HL-60 (cell line): ENCODE measurements at regions not wholly inside any gene's neighbourhood (a gene's known extent, or its start where the extent isn't known, plus 50 kb on each side); places are given as distances from the start of the nearest gene placed in this dataset.

Experiments used
- DNase-seq, 2 experiments: peaks; one replicate each; pipeline ENCODE4 v3.0.0-alpha.2; 2010 to 2020; ENCODE audit warnings: low read depth in 1 of 2, low spot score in 1 of 2
- H3K27ac ChIP-seq: fragments of 250-450 bp; sonication (Bioruptor Pico); replicated peaks from 2 replicates; pipeline ENCODE4 v1.5.1; 2020; ENCODE audit warnings: mild to moderate bottlenecking, moderate library complexity
- H3K27me3 ChIP-seq: fragments of 250-450 bp; sonication (Bioruptor Pico); 2 replicates; pipeline ENCODE4 v1.5.1; 2021; ENCODE audit warnings: mild to moderate bottlenecking, moderate library complexity; ENCODE audit not compliant: insufficient read depth, poor library complexity, severe bottlenecking
- H3K4me3 ChIP-seq: replicated peaks from 2 replicates; pipeline ENCODE4 v1.5.1; 2011; ENCODE audit warnings: mild to moderate bottlenecking, control low read depth, low read length; ENCODE audit not compliant: insufficient read depth
- GABPA ChIP-seq: IDR thresholded peaks from 2 replicates; pipeline ENCODE4 v1.6.1; 2012; ENCODE audit warnings: low read depth
- POLR2AphosphoS5 ChIP-seq: IDR thresholded peaks from 2 replicates; pipeline ENCODE4 v1.6.1; 2012; ENCODE audit warnings: low read depth
- SPI1 ChIP-seq: IDR thresholded peaks from 2 replicates; pipeline ENCODE4 v1.6.1; 2012; ENCODE audit warnings: low read depth, mild to moderate bottlenecking, borderline replicate concordance
- TF ChIP-seq, protein P1 (sequence below): IDR thresholded peaks from one replicate; pipeline ENCODE4 v1.5.1; 2011; ENCODE audit warnings: low read length, control low read depth, inconsistent platforms; ENCODE audit not compliant: insufficient read depth
- TF ChIP-seq, protein P2 (sequence below): IDR thresholded peaks from 2 replicates; pipeline ENCODE4 v1.6.1; 2012; ENCODE audit warnings: low read depth; ENCODE audit not compliant: insufficient replicate concordance

DNA sequence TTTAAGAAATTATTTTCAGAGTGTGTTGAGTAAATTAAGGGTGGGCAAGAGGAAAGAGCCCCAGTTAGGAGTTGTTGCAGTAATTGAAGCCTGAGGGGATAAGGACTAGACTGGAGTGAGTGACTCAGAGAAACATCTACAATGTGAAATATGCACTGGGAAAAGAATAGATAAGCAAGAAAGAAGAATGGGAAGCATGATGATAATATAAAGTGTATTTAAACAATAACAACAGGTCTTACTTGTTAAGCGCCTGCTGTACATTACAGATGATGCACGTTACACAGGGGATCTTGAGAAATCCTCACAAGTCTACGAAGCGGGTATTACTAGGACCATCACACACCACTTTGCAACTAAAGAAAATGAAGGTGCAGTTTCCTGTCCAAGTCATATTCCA is 73.6 kb upstream of the STK17B start:
- Histone ChIP-seq H3K4me3 (no peak overlapping the region), H3K27me3 (no peaks in the 10 kb centered on the region), H3K27ac (no peak overlapping the region)
- no peak for DNase-seq
- TF ChIP-seq, protein P1, sequence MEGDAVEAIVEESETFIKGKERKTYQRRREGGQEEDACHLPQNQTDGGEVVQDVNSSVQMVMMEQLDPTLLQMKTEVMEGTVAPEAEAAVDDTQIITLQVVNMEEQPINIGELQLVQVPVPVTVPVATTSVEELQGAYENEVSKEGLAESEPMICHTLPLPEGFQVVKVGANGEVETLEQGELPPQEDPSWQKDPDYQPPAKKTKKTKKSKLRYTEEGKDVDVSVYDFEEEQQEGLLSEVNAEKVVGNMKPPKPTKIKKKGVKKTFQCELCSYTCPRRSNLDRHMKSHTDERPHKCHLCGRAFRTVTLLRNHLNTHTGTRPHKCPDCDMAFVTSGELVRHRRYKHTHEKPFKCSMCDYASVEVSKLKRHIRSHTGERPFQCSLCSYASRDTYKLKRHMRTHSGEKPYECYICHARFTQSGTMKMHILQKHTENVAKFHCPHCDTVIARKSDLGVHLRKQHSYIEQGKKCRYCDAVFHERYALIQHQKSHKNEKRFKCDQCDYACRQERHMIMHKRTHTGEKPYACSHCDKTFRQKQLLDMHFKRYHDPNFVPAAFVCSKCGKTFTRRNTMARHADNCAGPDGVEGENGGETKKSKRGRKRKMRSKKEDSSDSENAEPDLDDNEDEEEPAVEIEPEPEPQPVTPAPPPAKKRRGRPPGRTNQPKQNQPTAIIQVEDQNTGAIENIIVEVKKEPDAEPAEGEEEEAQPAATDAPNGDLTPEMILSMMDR = no peak
- TF ChIP-seq SPI1 = no peak
- no peak for TF ChIP-seq GABPA
- no peak for TF ChIP-seq POLR2AphosphoS5
- TF ChIP-seq, protein P2, sequence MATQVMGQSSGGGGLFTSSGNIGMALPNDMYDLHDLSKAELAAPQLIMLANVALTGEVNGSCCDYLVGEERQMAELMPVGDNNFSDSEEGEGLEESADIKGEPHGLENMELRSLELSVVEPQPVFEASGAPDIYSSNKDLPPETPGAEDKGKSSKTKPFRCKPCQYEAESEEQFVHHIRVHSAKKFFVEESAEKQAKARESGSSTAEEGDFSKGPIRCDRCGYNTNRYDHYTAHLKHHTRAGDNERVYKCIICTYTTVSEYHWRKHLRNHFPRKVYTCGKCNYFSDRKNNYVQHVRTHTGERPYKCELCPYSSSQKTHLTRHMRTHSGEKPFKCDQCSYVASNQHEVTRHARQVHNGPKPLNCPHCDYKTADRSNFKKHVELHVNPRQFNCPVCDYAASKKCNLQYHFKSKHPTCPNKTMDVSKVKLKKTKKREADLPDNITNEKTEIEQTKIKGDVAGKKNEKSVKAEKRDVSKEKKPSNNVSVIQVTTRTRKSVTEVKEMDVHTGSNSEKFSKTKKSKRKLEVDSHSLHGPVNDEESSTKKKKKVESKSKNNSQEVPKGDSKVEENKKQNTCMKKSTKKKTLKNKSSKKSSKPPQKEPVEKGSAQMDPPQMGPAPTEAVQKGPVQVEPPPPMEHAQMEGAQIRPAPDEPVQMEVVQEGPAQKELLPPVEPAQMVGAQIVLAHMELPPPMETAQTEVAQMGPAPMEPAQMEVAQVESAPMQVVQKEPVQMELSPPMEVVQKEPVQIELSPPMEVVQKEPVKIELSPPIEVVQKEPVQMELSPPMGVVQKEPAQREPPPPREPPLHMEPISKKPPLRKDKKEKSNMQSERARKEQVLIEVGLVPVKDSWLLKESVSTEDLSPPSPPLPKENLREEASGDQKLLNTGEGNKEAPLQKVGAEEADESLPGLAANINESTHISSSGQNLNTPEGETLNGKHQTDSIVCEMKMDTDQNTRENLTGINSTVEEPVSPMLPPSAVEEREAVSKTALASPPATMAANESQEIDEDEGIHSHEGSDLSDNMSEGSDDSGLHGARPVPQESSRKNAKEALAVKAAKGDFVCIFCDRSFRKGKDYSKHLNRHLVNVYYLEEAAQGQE = no peak

DNA sequence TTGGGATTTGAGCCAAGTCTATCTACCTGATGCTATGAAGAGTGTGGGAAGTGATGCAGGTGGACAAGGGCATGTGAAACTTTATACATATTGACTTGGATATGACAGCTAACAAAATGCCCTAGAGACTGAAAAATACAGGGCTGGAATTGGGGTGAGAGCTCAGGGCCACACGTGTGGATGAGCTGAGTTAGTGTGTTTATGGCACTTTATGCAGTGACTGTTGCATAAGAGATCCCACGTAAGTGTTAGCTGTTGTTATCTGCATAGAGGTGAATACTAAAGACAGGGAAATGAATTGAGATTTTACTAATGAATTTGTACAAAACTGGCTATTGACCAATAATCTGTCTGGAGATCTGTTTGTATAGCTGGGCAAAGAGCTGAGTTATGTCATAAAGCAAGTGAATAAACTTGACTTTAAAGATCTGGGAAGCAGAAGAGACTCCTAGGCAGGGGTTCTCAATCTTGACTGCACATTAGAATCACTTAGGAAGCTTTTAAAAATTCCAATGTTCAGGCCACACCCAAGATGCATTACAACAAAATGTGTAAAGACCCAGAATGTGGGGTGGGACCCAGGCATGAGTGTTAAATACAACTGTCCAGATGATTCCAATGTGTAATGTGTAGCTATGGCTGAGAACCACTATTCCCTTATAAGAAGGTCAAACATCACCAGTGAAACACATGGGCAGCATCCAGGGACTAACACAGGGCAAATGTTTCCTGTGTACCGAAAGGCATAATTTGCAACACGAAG is 74.2 kb upstream of the STK17B start:
- H3K27me3 ChIP-seq = no peaks in the 10 kb centered on the region
- DNase-seq = no peak
- H3K27ac ChIP-seq = no peak overlapping the region
- TF ChIP-seq SPI1 (no peak), GABPA (no peak), POLR2AphosphoS5 (no peak)
- TF ChIP-seq, protein P2 = no peak
- TF ChIP-seq, protein P1 = no peak
- no peak overlapping the region for H3K4me3 ChIP-seq

DNA sequence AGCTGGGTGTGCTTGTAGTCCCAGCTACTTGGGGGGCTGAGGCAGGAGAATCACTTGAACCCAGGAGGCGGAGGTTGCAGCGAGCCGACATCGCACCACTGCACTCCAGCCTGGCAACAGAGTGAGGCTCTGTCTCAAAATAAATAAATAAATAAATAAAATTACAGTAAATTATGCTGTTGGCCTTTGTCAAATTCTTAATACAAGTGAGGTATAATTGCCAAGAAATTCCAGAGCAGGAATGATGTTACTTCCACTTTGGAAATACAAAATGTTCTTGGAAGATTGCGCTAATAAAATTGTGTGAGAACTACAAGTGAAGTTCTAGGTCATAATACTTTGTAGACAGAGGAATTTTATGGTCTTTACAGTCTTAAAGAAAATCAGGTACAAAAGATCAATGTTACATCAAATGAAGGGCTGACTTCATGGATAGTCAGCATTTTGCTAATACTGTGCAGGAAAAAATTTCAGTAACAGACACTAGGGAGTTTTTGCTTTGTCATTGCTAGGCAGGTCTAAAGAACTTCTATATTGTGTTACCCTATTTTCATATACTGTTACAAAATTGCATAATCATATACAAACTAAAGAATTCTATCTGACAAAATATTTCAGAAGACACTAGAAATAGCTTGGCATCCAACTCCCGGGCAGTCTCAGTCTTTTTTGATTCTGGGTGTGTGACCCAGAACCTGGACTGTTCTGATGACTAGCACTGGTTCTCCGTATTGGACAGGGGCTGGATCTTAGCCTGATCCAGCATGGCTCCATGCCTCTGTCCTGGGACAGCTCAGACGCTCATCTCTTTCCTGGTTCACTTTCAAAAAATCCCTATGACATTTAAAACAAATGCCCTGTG is 76.0 kb upstream of the STK17B start:
- H3K27me3 ChIP-seq = no peaks in the 10 kb centered on the region
- no peak overlapping the region for H3K4me3 ChIP-seq
- DNase-seq = no peak
- TF ChIP-seq SPI1 = no peak
- TF ChIP-seq, protein P2 = no peak
- TF ChIP-seq POLR2AphosphoS5 = no peak
- no peak for TF ChIP-seq GABPA
- TF ChIP-seq, protein P1 = no peak
- peak overlapping the region; percentile 54 for H3K27ac ChIP-seq
